NCI-H1694 treated with DMSO at 0.1 percent for 48 hours (cell line): ENCODE measurements at regions not wholly inside any gene's neighbourhood (a gene's known extent, or its start where the extent isn't known, plus 50 kb on each side); places are given as distances from the start of the nearest gene placed in this dataset.
"Not testable (repeated sequence)": the region's sequence is repeated elsewhere in the genome, so short reads cannot be mapped to it uniquely, and the experiment has no call there.

ENCODE experiments used
- DNase-seq: peaks from one replicate; lab custom pipeline; 2025; lab: John Stamatoyannopoulos, UW

- no peak for DNase-seq
Measured at GRCh38 chr6:66128656-66129055, 421.6 kb upstream of the EYS start.

- no peak for DNase-seq
Measured at GRCh38 chr6:66128243-66128642, 421.2 kb upstream of the EYS start.

GRCh38 chr6:66127061-66127460, 420.0 kb upstream of the EYS start:
- DNase-seq, result no peak

GRCh38 chr6:66126358-66126757, 419.3 kb upstream of the EYS start:
- no peak for DNase-seq

- no peak for DNase-seq
Measured at GRCh38 chr6:66103954-66104353, 396.9 kb upstream of the EYS start.

GRCh38 chr6:66103354-66103753, 396.3 kb upstream of the EYS start:
- no peak for DNase-seq

- DNase-seq, result no peak
Measured at GRCh38 chr6:66096679-66097078, 389.7 kb upstream of the EYS start.

GRCh38 chr6:66094615-66095014, 387.6 kb upstream of the EYS start:
- no peak for DNase-seq

- DNase-seq, result not testable (repeated sequence)
Measured at GRCh38 chr6:66092306-66092705, 385.3 kb upstream of the EYS start.

GRCh38 chr6:66086532-66086931, 379.5 kb upstream of the EYS start:
- DNase-seq, result no peak

GRCh38 chr6:66082914-66083313, 375.9 kb upstream of the EYS start:
- DNase-seq, result no peak

GRCh38 chr6:66068907-66069306, 361.9 kb upstream of the EYS start:
- no peak for DNase-seq

- DNase-seq, result no peak
Measured at GRCh38 chr6:66068033-66068432, 361.0 kb upstream of the EYS start.

GRCh38 chr6:66065313-66065712, 358.3 kb upstream of the EYS start:
- DNase-seq, result no peak

GRCh38 chr6:66057034-66057433, 350.0 kb upstream of the EYS start:
- DNase-seq, result no peak

- no peak for DNase-seq
Measured at GRCh38 chr6:66054967-66055366, 347.9 kb upstream of the EYS start.

- DNase-seq, result no peak
Measured at GRCh38 chr6:66051812-66052211, 344.8 kb upstream of the EYS start.

GRCh38 chr6:66048684-66049474, 341.9 kb upstream of the EYS start:
- no peak for DNase-seq

- DNase-seq, result no peak
Measured at GRCh38 chr6:66032626-66033025, 325.6 kb upstream of the EYS start.

- DNase-seq, result no peak
Measured at GRCh38 chr6:66029391-66029790, 322.4 kb upstream of the EYS start.

GRCh38 chr6:65999288-65999791, 292.3 kb upstream of the EYS start:
- DNase-seq, result no peak

GRCh38 chr6:65998544-65998943, 291.5 kb upstream of the EYS start:
- no peak for DNase-seq

- DNase-seq, result no peak
Measured at GRCh38 chr6:65997539-65997938, 290.5 kb upstream of the EYS start.

- no peak for DNase-seq
Measured at GRCh38 chr6:65996096-65996495, 289.1 kb upstream of the EYS start.
